ENCODE measurements at regions not wholly inside any gene's neighbourhood (a gene's known extent, or its start where the extent isn't known, plus 50 kb on each side); places are given as distances from the start of the nearest gene placed in this dataset.

DNA sequence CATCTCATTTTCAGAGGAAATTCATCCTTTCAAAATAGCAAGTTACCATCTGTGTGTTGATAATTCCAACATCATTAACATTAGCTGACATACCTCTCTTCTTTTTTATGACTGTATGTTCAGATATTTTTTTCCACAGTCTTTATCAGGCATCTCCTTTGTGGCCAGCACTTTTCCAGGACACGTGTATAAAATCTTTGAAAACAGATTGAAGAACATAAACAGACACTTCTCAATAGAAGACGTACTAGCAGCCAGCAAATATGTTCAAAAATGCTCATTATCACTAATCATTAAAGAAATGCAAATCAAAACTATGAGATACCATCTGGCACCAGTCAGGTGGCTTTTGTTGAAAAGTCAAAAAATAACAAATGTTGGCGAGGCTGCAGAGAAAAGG, 734.3 kb downstream of the SEMA5A start:
- TF ChIP-seq, protein P1, sequence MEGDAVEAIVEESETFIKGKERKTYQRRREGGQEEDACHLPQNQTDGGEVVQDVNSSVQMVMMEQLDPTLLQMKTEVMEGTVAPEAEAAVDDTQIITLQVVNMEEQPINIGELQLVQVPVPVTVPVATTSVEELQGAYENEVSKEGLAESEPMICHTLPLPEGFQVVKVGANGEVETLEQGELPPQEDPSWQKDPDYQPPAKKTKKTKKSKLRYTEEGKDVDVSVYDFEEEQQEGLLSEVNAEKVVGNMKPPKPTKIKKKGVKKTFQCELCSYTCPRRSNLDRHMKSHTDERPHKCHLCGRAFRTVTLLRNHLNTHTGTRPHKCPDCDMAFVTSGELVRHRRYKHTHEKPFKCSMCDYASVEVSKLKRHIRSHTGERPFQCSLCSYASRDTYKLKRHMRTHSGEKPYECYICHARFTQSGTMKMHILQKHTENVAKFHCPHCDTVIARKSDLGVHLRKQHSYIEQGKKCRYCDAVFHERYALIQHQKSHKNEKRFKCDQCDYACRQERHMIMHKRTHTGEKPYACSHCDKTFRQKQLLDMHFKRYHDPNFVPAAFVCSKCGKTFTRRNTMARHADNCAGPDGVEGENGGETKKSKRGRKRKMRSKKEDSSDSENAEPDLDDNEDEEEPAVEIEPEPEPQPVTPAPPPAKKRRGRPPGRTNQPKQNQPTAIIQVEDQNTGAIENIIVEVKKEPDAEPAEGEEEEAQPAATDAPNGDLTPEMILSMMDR (IDR thresholded peaks at IDR 0.05 in 2 of 3, conservative IDR thresholded peaks at IDR 0.05 in 1 of 3; ENCODE audit: borderline replicate concordance in 1 of 3, insufficient read depth in 1 of 3, low read depth in 2 of 3, low read length in 2 of 3): no peak
- TF ChIP-seq YY1 (IDR thresholded peaks at IDR 0.05; ENCODE audit: extremely low read depth, insufficient replicate concordance, low read depth, low read length) (no peak), ZNF274 (IDR thresholded peaks at IDR 0.05; ENCODE audit: low read depth, low read length) (no peak)
